Right renal pelvis (tissue), 4 donors: ENCODE measurements at regions not wholly inside any gene's neighbourhood (a gene's known extent, or its start where the extent isn't known, plus 50 kb on each side); places are given as distances from the start of the nearest gene placed in this dataset.
"Not testable (repeated sequence)": the region's sequence is repeated elsewhere in the genome, so short reads cannot be mapped to it uniquely, and the experiment has no call there.

Experiments used
- DNase-seq, 4 donors: peaks; one replicate each; pipeline ENCODE4 v3.0.0-alpha.2; 2013; ENCODE audit warnings: low read depth in 4 of 4, low spot score in 3 of 4, missing footprints in 1 of 4

DNA sequence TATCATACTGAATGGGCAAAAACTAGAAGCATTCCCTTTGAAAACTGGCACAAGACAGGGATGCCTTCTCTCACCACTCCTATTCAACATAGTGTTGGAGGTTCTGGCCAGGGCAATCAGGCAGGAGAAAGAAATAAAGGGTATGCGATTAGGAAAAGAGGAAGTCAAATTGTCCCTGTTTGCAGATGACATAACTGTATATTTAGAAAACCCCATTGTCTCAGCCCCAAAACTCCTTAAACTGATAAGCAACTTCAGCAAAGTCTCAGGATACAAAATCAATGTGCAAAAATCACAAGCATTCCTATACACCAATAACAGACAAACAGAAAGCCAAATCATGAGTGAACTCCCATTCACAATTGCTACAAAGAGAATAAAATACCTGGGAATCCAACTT lies 52.5 kb upstream of the CCDC71L start:
- DNase-seq, result not testable (repeated sequence)

- DNase-seq, result not testable (repeated sequence)
These were observed 53.9 kb upstream of the CCDC71L start for GRCh38 chr7:106714590-106715442.

GRCh38 chr7:106715730-106716129 lies 54.8 kb upstream of the CCDC71L start:
- DNase-seq, result no peak

- no peak for DNase-seq
These were observed 56.4 kb upstream of the CCDC71L start for GRCh38 chr7:106717254-106717954.

GRCh38 chr7:106717955-106718871 lies 57.3 kb upstream of the CCDC71L start:
- DNase-seq, result peak; percentile 8 to 55 (median 22)

GRCh38 chr7:106720641-106721040 lies 59.7 kb upstream of the CCDC71L start:
- DNase-seq, result no peak

GRCh38 chr7:106721816-106722785 lies 61.1 kb upstream of the CCDC71L start:
- no peak for DNase-seq

GRCh38 chr7:106723398-106723797 lies 62.4 kb upstream of the CCDC71L start:
- DNase-seq, result no peak

DNA sequence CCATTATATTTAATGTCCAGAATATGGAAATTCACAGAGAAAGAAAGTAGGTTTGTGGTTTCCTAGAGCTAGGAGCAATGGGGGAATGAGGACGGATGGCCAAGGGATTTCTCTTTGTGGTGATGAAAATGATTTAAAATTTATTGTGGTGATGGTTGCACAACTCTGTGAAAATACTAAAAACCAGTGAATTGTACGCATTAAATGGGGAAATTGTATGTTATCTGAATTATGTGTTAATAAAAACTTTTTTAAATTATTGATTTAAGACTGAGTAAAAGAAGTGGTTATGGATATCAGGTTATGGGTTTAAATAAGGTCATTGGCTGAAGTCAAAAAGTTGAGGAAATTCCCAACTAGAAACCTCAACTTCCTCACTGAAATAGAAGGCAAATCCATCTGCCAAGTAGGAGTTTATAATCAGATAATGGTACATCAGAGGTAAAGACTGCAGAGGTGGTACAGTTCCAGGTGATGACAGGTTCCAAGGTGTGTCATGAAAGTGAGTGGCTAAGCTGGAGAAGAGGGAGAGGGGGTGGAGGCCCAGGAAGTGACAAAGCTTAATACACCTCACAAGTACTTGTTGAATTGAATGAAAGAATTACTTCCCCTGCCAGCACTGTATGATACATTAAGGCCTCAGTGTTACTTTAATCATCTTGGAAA lies 68.9 kb upstream of the CCDC71L start:
- DNase-seq, result no peak

GRCh38 chr7:106731187-106731586 lies 70.2 kb upstream of the CCDC71L start:
- DNase-seq, result peak in 1 of 4 donors; percentile 4

- DNase-seq, result no peak
These were observed 70.9 kb upstream of the CCDC71L start for GRCh38 chr7:106731646-106732444.

DNA sequence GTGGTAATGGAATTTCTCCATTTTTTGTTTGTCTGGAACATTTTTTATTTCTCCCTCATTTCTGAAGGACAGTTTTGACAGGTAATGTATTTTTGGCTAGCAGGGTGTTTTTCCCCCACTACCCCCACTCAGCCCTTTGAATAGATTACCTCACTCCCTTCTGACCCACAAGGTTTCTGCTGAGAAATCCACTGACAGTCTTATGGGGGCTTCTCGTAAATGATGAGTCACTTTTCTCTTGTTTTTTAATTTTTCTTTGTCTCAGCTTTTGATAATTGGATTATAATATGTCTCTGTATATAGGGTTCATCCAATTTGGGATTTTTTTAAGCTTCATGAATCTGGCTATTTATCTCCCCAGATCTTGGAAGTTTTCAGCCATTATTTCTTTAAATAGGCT lies 74.7 kb upstream of the CCDC71L start:
- no peak for DNase-seq

- no peak for DNase-seq
These were observed 75.2 kb upstream of the CCDC71L start for GRCh38 chr7:106736123-106736507.

GRCh38 chr7:106736508-106737201 lies 75.7 kb upstream of the CCDC71L start:
- DNase-seq, result peak in 1 of 4 donors; percentile 5

- no peak for DNase-seq
These were observed 76.2 kb upstream of the CCDC71L start for GRCh38 chr7:106737202-106737562.

DNA sequence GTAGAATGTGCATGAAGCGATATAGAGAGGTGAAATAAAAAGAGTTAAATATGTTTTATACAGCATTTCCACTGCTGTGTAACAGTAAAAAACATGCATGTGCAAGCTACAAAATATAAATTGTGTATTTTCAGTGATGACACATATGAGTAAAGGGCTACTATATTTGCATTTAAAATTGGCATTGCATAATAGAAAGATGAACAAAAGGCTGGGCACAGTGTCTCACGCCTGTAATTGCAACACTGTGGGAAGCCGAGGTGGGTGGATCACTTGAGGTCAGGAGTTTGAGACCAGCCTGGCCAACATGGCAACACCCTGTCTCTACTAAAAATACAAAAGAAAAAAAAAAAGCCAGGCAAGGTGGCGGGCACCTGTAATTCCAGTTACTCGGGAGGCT lies 79.8 kb upstream of the CCDC71L start:
- DNase-seq, result no peak

DNA sequence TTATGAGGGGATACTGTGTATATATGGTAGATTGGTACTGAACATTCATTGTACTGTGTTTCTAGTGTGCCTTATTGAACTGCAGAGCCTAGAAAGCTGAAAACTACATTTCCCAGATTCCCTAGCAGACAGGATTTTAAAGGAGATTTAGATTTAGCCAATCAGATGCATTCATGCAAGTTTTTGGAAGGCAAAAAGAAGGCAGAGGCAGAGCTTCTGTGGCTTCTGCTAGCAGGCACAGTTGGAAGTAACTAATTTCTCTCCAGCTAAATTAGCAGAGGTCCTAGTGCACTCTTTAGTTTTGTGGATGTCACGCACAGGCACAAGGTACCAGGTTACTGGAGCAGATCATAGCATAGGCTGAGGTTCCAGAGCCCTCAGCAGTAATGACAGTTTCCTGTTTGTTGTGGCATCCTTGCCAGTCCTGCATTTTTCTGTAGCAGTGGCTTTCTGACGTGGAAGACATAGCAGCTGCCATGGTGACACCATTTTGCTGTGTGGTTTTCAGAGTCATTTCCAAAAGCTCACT lies 83.7 kb upstream of the CCDC71L start:
- DNase-seq, result no peak

GRCh38 chr7:106747301-106747700 lies 86.3 kb upstream of the CCDC71L start:
- not testable (repeated sequence) for DNase-seq
